Cortex of kidney (tissue), 1 donor: ENCODE measurements at regions not wholly inside any gene's neighbourhood (a gene's known extent, or its start where the extent isn't known, plus 50 kb on each side); places are given as distances from the start of the nearest gene placed in this dataset.
"Not testable (repeated sequence)": the region's sequence is repeated elsewhere in the genome, so short reads cannot be mapped to it uniquely, and the experiment has no call there.

ENCODE experiments used
- DNase-seq: peaks from one replicate; lab custom pipeline; 2025; lab: John Stamatoyannopoulos, UW

DNA sequence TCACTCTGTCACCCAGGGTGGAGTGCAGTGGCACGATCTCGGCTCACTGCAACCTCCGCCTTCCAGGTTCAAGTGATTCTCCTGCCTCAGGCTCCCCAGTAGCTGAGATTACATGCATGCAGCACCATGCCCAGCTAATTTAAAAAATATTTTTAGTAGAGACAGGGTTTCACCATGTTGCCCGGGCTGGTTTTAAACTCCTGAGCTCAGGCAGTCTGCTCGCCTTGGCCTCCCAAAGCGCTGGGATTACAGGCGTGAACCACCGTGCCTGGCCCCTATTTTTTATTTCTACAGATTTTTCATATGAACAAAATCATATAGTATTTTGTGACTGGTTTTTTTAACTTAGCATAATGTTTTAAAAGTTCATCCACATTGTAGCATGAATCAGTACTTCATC is 310.6 kb downstream of the RPS24 start:
- DNase-seq = not testable (repeated sequence)

DNA sequence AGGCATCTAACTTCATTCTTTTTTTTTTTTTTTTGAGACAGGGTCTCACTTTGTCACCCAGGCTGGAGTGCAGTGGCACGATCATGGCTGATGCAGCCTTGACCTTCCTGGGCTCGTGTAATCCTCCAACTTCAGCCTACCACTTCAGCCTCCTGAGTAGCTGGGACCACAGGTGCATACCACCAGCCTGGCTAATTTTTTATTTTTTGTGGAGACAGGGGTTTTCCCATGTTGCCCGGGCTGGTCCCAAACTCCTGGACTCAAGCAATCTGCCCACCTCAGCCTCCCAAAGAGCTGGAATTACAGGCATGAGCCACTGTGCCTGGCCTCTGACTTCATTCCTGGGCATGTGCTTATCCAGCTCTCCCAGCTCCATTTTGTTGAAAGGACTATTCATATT is 311.9 kb downstream of the RPS24 start:
- DNase-seq = not testable (repeated sequence)

DNA sequence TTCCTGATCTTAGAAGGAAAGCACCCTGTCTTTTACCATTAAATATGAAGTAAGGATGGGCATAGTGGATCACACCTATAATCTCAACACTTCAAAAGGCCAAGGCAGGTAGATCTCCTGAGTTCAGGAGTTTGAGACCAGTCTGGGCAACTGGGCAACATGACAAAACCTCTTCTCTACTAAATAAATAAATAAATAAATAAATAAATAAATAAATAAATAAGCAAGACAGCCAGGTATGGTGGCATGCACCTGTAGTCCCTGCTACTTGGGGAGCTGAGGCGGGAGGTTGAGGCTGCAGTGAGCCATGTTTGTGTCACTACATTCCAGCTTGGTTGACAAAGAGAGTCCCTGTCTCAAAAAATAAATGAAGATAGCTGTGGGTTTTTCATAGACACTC is 313.1 kb downstream of the RPS24 start:
- DNase-seq = no peak

DNA sequence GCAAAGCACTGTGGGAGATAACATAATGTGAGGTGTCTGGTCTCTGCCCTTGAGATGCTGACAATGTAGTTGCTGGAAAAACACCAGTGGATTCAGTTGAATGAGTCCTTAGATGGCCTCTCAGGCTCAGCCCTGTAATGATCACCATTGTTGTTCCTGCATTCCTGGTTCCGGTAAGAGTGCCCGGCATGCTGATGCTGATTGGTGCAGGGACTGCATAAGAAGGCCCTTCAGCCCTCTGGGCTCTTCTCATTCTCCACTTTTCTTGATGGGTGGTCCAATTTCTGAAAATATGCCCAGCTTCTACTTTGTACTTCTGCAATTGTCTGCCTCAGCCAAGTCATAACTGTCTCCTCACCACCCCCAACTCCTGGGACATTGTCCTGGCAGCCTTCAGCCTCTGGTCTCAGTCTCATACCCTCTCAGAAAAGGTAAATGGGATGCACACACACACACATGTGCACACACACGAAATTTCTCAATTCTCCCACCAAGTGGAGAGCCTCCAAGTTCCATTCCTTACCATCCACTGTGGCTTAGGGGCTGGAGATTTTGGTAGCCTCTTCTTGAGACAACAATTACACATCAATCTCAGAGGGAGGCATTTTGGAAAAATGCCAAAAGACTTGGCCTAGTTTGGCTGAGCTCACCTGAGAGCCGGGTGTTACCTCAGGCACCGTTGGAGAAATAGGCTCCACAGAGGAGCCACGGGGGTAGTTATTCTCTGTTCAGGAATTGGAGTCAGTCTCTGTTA is 314.9 kb downstream of the RPS24 start:
- DNase-seq = no peak

DNA sequence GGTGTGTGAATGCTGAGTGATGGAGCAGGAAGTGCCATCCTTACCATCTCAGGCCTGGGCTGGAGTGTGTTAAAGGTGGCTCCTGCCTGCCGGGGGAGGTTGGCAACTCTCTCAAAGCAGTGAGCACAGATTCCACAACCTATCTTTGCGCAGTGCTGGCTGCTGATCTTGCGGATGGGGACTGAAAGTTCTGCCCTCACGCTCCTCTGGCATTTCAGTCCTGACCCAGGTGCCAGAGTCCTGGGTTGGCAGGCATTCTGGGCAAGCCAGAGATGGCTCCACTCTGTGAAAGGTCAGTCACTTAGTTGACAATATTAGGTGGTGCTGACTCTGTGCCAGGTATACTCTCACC is 315.5 kb downstream of the RPS24 start:
- DNase-seq = no peak

DNA sequence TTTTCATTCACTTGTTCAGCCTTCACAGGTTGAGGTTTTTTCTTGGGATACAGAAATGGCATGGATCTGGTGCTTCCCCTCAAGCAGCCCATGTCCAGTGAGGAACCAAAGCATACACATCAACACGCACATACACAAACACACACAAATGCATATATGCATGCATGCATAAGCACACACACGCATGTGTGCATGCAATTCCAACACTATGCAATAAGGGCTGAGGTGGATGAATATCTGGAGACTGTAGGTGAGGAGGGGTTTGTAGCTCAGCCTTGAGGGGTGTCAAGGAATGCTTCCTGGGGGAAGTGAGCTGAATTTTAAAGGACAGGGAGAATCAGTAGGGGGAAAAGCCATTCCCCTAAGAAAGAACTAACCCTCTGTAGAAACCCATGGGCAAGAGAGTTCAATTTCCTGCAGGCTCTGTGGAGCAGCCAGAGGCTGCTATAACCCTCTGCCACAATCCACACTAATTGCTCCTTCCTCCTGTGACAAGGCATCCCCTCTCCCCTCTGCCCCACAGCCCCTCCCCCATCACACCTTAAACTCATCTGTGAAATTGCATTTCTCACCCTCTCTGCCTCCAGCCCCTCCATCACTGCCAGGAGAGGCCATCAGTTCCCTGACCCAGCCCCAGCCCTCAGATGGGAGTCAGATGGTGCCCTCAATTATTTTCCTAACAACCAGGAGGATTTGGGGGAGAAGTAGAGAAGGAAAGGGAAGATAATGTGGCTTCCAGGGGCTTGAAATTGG is 316.4 kb downstream of the RPS24 start:
- no peak for DNase-seq

DNA sequence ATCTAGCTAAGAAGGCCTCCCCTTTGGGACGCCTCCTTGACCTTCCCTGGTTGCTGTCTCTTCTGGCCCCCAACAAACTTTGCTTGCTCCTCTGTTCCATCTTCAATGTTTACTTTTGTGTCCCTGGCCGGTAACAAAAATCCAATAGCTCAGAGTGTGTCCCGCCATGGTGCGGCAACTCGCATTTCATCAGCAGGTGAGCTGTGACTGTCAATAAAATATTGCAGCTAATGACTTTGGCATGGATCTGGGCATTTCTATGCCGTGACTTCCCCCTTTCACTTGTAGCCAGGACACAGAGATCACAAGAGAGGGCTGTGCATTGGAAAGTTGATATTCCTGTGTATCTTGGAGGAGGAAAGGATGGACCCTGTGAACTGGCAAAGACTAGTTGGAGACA is 317.6 kb downstream of the RPS24 start:
- DNase-seq = no peak

DNA sequence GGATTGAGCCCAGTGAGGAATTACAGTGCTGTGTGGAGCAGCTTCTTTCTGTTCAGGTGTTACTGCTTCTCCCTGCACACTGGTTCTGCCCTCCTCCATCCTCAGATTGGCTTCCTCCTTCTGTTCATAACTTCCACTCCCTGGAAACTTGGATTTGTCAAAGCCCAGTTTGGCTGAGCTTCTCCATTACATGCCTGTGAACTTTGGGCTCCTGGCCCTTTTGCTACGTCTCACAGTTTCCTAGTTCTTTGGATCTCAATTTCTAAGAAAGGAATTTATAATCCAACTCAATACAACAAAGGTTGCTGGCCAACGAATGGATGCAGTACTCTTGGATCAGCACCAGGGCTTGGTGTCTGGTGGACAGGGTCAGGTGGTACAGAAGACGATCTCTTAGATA is 318.1 kb downstream of the RPS24 start:
- no peak for DNase-seq

DNA sequence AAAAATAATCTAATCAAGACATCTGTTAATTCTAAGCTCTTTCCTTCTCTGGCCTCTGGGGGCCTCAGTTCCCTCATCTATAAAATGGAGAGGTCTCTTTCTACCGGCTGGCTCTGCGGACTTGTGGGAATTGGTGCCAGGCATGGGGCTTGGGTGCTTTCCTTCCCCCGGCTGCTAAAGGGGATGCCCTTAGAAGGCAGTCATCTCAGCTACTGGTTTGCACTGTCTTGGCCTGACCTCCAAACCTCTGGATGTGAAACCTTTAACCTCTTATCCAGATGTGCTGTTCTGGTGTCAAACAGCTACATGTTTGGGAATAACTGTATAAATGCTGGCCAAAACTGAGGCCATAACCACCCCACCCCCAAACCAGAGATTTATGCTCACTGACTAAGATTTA is 320.0 kb downstream of the RPS24 start:
- DNase-seq = no peak

DNA sequence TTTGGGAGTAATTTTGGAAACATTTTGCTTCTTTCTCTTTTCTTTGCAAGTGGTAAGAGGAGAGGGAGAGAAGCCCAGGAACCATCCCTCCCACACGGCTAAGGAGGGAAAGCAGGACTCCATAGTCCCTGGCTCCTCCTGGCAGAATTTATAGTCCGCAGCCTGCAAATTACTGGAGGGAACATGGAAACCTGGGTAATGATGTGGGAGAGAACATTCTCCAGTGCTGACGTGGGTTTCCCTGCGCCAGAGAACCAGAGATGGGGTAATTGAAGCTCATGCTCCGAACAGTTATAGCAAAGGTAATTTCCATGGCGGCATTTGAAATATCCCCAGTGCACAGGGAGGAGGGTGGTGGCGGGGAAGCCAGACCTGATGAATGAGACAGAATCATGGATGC is 320.4 kb downstream of the RPS24 start:
- no peak for DNase-seq

DNA sequence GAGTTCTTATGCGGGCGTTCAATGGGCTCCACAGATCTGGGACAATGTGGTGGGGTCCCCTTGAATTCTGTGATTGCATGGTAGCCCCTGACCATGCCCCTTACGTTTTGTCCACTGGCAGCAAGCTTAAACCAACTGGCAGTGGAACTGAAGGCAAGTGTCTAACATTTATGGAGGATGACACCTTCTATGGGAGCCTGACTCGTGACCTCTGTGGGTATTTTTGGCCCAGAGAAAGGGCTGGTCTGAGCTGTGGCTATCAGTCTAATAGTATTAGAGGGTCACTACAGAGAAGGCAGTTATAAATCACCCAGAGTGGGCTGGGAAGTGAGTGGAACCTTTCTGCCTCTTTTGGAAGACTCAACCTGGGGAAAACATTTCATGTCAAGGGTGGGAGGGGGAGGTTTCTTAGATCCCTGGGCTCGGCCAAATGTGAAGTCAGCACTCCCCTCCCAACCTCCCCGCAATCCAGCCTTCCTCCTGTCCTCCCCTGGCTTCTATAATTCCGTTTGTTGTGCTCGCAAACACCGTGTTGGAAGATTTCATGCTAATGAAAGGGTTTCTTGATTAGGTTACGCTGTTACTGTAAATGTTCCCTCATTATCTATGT is 322.7 kb downstream of the RPS24 start:
- DNase-seq = no peak

DNA sequence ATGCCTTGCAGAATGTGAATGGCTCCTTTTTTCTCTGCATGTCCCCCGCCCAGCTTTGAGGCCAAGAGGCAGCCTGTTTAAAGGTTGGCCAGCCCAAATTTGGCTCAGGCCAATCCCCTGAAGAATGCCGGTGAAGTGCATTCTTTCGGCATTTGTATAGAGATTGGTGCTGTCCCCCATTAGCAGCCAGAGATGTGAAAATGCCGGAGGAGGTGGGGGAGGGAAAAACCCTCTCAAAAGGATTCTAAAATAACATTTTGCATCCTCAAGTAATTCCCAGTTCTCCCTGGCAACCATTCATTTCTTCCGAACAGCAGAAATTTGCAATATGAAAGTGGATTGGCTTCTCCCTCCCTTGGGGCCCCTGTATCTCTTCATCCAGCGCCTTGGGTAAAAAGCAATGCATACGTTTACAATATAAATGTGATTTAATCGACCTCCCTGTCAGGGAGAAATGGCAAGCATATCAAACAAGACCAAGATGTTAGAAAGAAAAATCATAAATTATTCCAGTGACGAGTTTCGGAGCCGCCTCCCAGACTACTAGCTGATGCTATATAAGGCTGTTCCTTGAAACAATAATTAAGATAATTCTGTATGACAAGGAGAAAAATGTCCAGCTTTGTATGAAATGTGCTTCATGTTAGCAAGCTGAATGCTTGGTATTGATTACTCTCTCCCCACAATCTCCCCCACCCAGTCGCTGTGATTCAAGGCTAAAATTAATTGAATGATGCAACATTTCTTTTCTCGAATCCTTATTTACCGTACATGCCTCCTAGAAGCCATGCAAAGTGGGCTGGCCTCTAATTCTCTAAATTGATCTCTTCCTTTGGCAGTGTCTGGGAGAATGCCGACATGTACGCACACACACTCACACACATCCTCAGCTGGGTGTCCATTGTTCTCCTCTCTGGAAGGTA is 323.7 kb downstream of the RPS24 start:
- no peak for DNase-seq

DNA sequence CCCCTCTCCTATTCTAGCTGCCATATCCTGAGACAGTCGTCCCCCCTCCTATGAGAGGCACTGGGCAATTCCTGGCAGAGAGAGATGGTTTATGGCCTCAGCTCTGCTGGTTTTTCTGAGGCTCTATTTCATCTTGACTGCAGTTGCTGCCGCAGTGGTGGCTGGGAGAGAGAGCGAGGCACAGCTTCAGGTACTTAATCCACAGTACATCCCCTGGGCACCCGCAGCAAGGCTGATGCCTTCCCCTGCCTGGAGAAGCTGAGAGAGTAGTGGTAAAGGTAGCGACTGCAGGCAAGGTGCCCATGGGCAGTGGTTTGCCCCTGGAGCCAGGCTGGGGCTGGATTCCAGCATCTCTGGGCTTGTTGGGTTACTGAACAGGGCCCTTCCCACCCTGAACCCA is 324.7 kb downstream of the RPS24 start:
- no peak for DNase-seq

DNA sequence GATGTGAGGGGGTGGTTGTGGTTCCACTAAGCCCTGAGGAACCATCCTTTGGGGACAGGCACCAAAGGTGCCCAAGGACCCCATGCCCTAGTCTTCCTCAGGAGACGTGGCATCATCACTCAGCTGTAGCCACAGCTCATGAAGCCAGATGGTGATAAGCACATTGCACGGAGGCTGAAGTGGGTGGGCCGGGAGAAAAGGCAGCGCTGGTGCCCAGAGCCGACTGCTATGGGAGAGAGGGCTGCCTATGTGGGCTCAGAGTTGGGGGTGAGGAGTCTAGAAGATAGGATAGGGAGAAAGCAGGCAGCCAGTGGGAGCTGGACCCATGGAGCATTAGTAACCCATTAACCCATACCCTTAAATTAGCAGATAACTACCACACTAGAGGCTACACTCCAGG is 325.3 kb downstream of the RPS24 start:
- no peak for DNase-seq

DNA sequence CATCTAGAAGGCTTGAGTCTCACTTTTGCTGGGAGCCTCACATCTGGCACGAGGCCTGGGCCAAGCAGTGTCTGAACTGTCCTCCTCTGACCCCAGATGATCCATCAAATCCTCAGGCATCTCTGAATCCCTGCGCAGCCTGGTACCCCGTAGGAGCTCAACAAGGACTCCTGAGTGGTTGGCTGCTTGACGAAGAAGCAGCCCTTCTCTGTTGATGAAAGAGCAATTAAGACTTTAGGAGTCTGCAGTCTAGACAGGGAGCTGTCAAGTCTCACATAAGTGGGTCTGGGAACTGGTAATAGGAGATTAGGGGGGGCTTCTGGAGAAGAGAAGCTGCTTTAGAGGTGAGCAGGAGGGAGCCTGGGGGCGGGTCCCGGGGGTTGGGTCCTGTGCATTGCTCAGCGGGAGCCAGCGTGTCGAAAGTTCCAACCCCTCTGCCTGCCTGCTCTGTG is 326.0 kb downstream of the RPS24 start:
- no peak for DNase-seq

DNA sequence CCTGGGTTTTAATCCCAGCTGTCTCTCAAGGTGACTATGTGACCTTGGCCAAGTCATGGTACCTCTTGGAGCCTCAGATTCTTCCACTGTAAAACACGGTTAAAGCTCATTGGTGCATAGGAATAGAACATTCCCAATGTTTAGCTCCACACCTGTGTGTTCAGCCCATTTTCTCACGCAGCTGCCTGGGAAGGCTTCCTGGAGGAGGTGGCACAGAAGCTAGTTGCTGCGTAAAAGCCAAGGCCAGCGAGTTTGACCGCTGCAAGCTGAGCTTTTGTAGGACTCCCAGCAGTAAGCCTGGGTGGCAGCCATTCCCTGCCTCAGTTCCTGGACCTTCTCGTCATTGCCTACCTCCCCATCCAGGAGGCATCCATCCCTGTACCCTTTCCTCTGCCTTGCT is 326.6 kb downstream of the RPS24 start:
- DNase-seq = no peak

DNA sequence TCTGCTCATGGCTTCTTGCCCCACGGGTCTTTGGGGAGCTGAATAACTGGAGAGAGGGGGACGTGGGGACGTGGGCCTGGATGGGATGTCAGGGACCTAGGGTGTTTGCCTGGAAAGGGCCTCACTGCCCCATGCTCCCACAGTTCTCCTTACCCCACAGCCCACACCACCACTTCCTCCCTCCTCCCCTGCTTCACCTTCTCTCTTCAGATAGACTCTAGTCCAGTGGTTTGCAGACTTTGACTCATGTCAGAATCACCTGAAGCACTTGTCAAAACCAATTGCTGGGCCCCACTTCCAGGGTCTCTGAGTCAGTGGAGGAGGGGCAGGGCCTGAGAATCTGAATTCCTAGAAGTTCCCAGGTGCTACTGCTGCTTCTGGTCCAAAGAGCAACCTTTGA is 327.4 kb downstream of the RPS24 start:
- DNase-seq = no peak

DNA sequence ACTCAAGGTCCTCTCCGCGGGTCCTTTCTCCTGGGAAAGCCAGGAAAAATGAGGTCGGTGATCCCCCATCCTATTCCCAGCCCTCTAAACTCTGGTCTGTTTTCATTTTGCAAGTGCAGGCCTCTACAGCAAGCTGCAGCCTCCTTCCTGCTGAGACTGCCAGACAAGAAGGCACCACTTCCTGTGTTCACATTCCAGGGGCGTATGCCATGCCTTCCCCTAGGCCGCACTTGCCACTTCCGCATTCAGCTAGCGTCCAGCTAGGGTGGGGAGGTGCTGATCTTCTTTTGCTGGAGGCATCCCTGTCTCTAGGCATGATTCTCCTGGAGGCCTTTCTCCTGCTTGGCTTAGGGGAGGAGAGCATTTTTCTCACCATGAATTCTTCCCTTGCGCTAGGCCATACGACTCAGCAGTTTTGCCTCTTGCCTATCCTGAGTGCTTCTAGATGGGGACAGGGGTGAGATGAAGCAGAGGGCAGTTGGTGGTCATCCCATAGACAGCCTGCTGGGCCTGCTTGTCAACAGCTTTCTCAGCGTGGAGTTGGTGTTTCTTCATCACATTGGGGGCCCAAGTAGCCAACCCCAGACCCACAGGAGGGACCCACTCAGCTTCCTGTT is 328.9 kb downstream of the RPS24 start:
- DNase-seq = no peak

DNA sequence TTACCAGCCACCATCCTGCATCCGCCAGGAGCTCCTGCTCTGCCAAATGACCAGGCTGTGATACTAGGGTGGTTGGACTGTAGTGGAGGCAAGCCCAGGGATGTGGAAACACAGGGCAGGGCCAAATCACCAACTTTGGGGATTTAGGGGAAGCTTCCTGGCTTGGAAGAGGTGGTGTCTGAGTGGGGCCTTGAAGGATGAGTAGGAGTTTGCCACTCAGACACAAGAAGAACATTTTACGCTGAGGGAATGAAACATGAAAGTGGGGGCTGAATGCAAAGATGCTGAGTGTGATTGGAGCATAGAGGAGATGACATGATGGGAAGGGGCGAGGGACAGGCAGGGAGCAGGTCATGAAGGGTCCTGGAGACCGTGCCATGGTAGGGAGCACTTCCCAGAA is 329.5 kb downstream of the RPS24 start:
- DNase-seq = no peak

DNA sequence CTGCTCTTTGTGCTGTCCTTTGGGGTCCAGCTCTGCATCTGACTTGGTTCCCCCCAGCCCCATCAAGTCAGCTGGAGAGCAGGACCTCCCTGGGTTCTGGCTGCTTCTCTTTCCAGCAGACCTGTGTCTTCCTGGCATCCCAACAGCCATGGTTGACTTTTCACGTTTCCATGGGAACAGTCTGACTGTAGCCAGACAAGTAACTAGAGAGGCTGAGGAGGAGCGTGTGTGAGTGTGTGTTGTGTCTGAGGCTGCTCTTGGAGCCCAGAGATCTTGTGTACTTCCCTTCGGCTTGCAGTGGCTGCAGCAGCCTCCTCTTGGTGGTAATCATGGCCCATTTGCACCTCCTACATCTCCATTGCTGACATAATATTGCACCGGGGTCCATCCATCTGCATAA is 332.0 kb downstream of the RPS24 start:
- no peak for DNase-seq

DNA sequence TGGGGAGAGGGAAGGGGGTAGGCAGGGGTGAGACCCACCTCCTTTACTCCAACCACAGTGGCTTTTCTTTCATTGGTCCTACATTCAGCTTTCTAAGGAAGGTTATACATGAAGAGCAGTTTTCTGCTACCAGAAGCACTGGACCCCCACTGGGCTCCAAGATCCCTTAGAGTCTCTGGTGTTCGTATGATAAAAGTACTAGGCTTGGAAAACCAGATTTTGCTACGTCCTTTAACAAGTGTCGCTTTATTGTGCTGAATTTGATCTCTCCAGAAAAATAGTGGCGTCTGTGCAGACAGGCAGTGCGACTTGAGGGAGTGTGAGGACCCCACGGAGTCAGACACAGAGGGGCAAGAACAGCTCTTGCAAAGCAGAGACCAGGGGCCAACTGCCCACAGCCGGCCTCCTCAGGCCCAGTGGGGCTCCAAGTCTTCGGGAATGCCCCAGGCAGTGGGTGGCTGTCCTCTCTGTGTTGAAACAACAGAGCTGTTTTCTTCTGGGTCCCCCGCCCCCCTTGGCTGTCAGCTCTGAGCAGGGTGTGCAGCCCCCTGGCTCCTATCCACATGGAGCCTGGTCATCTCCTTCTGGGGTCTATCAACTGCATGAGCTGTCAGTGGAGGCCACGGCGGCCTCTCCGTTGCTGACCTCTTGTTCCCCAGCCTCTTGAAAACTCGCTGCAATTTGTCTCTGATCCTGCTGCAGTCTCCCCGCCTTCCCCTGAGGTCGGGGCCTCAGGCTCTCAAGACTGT is 333.2 kb downstream of the RPS24 start:
- no peak for DNase-seq
